Mucosa of descending colon (tissue), 3 donors: ENCODE measurements at regions not wholly inside any gene's neighbourhood (a gene's known extent, or its start where the extent isn't known, plus 50 kb on each side); places are given as distances from the start of the nearest gene placed in this dataset.

Experiments used
- ATAC-seq: fragments of 200-7000 bp; cut with Tn5 transposase; one replicate; pipeline ENCODE4 v1.9.1; 2020; ENCODE audit warnings: mild to moderate bottlenecking, moderate library complexity
- DNase-seq, 3 donors: peaks; one replicate each; pipeline ENCODE4 v3.0.0-alpha.2; 2020
- H3K36me3 ChIP-seq: fragments of 200-600 bp; one replicate; pipeline ENCODE4 v1.8.0; 2021; ENCODE audit warnings: low read depth, mild to moderate bottlenecking
- H3K4me1 ChIP-seq: fragments of 200-600 bp; one replicate; pipeline ENCODE4 v1.8.0; 2021; ENCODE audit warnings: low read depth, mild to moderate bottlenecking
- H3K4me3 ChIP-seq: fragments of 200-600 bp; one replicate; pipeline ENCODE4 v1.8.0; 2021; ENCODE audit warnings: mild to moderate bottlenecking
- H3K9me3 ChIP-seq: fragments of 200-600 bp; one replicate; pipeline ENCODE4 v1.8.0; 2021; ENCODE audit warnings: mild to moderate bottlenecking
- intact Hi-C, 2 donors: fragments of 100-400 bp; cut with DNase I in 1 of 2; cut with micrococcal nuclease in 1 of 2; formaldehyde crosslinking; loops; one replicate each; pipeline versions ENCODE4 v1.11.0 to v1.11.1; 2022; cut with DNase I, micrococcal nuclease
- TF ChIP-seq, protein P1 (sequence below): fragments of 200-600 bp; IDR thresholded peaks from one replicate; pipeline ENCODE4 v1.8.0; 2022; ENCODE audit warnings: antibody characterized with exemption, mild to moderate bottlenecking
- donor health status: DM: no; HTN: no; CAD: no; lungs with moderate emphysema.
- donor health status: DM: no; HTN: no; CAD: no.
- donor health status: DM: no; HTN: yes; CAD: no.

- TF ChIP-seq, protein P1, sequence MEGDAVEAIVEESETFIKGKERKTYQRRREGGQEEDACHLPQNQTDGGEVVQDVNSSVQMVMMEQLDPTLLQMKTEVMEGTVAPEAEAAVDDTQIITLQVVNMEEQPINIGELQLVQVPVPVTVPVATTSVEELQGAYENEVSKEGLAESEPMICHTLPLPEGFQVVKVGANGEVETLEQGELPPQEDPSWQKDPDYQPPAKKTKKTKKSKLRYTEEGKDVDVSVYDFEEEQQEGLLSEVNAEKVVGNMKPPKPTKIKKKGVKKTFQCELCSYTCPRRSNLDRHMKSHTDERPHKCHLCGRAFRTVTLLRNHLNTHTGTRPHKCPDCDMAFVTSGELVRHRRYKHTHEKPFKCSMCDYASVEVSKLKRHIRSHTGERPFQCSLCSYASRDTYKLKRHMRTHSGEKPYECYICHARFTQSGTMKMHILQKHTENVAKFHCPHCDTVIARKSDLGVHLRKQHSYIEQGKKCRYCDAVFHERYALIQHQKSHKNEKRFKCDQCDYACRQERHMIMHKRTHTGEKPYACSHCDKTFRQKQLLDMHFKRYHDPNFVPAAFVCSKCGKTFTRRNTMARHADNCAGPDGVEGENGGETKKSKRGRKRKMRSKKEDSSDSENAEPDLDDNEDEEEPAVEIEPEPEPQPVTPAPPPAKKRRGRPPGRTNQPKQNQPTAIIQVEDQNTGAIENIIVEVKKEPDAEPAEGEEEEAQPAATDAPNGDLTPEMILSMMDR, result no peak
- ATAC-seq (no peak), DNase-seq (no peak)
- Histone ChIP-seq H3K4me3 (no peak overlapping the region), H3K36me3 (no peaks in the 10 kb centered on the region), H3K4me1 (no peaks in the 10 kb centered on the region), H3K9me3 (no peaks in the 10 kb centered on the region)
- intact Hi-C loops, result no loop called here
Measured at GRCh38 chr3:96264701-96265100, 549.7 kb upstream of the EPHA6 start.

- Histone ChIP-seq H3K4me1 (no peaks in the 10 kb centered on the region), H3K4me3 (no peak overlapping the region), H3K36me3 (no peaks in the 10 kb centered on the region), H3K9me3 (no peaks in the 10 kb centered on the region)
- intact Hi-C loops, result no loop called here
- DNase-seq, result no peak
- no peak for ATAC-seq
- TF ChIP-seq, protein P1, result no peak
Measured at GRCh38 chr3:96266395-96267190, 547.8 kb upstream of the EPHA6 start.

DNA sequence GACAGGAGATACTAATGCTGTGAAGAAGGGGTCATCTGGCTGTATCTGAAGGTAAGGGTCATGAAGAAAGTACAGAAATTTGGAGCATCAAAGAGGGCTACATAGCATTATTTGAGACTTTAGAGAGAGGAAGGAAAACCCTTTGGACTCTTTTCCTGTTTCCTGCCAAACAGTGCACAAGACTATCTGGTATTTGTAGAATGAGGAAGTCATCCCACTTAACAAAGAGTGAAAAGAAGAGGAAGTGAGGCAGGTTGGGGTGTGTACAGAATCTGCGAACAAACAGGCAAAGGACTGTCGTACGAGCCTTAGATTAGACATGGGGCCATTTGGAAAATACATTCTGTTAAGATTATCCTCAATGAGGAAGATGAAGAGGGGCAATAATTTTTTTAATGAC lies 546.8 kb upstream of the EPHA6 start:
- Histone ChIP-seq H3K36me3 (no peaks in the 10 kb centered on the region), H3K9me3 (no peaks in the 10 kb centered on the region), H3K4me3 (no peak overlapping the region), H3K4me1 (no peaks in the 10 kb centered on the region)
- TF ChIP-seq, protein P1, result no peak
- DNase-seq (no peak), ATAC-seq (no peak)
- intact Hi-C loops, result no loop called here

DNA sequence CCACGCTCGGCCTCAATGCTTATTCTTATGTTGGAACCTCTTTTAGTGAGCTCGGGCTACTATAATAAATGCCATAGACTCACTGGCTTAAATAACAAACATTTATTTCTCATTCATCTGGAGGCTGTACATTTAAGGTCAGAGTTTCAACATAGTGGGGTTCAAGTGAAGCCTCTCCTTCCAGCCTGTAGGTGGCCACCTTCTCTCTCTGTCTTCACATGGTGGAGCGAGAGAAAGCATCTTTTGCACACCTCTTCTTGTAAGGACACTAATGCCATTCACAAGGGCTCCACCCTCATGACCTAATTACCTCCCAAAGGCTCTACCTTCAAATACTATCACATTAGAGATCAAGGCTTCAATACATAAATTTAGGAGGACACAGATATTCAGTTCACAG lies 520.3 kb upstream of the EPHA6 start:
- TF ChIP-seq, protein P1, result no peak
- no peak for DNase-seq

DNA sequence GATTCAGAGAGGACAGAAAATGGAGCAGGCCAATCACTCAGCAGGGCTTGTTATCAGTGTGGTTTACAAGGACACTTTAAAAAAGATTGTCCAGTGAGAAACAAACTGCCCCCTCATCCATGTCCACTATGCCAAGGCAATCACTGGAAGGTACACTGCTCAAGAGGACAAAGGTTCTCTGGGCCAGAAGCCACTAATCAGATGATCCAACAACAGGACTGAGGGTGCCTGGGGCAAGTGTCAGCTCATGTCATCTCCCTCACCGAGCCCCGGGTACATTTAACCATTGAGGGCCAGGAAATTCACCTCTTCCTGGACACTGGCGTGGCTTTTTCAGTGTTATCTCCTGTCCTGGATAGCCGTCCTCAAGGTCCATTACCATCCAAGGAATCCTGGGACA lies 513.7 kb upstream of the EPHA6 start:
- TF ChIP-seq, protein P1, result no peak

More for the DNA sequence above, 520.3 kb upstream of the EPHA6 start:
- no peaks in the 10 kb centered on the region for H3K4me1 ChIP-seq
- intact Hi-C loops, result no loop called here
- H3K4me3 ChIP-seq, result no peak overlapping the region
- H3K9me3 ChIP-seq, result peaks cover 3% of the 10 kb centered on the region
- ATAC-seq, result no peak
- no peaks in the 10 kb centered on the region for H3K36me3 ChIP-seq

More for the DNA sequence above, 513.7 kb upstream of the EPHA6 start:
- H3K9me3 ChIP-seq, result peaks cover 3% of the 10 kb centered on the region
- no peak for DNase-seq
- no peak for ATAC-seq
- intact Hi-C loops, result no loop called here
- no peaks in the 10 kb centered on the region for H3K36me3 ChIP-seq
- H3K4me3 ChIP-seq, result no peak overlapping the region
- no peaks in the 10 kb centered on the region for H3K4me1 ChIP-seq
